GM18858 (cell line): ENCODE measurements at regions not wholly inside any gene's neighbourhood (a gene's known extent, or its start where the extent isn't known, plus 50 kb on each side); places are given as distances from the start of the nearest gene placed in this dataset.
A peak's percentile ranks its signal among the peaks of the same experiment; 100 is the strongest.

Experiments
- ATAC-seq: cut with Tn5 transposase; IDR thresholded peaks from one replicate; pipeline ENCODE4 v1.9.1; 2021; ENCODE audit not compliant: unreplicated experiment

DNA sequence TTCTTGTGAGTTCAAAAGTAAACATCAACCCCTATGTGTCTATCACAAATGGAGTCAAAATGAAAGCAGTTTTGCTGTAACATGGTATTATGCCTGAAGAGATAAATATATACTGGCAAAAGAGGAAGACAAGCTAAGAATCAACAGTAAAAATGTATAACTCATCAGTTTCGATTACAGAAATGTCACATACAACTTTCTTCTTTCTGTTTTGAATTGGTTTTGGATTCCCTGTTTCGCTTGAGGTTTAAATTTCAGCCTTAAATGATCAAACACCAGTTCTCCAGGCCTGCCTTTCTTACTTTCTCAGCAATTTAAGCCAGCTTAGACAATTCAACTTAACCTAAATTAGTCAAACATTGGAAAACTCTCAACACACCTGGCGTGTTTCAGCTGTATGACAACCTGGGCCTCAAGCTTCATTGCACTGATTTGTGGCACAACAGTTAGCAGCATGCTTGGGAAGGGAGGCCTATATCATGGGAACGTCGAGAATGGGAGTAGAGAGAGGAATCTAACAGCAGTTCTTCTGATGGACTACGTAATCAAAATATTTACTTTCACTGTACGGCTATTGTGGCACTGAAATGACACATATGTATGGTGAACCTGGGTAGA lies 51.9 kb upstream of the MARCKS start:
- peak; percentile 85 for ATAC-seq

DNA sequence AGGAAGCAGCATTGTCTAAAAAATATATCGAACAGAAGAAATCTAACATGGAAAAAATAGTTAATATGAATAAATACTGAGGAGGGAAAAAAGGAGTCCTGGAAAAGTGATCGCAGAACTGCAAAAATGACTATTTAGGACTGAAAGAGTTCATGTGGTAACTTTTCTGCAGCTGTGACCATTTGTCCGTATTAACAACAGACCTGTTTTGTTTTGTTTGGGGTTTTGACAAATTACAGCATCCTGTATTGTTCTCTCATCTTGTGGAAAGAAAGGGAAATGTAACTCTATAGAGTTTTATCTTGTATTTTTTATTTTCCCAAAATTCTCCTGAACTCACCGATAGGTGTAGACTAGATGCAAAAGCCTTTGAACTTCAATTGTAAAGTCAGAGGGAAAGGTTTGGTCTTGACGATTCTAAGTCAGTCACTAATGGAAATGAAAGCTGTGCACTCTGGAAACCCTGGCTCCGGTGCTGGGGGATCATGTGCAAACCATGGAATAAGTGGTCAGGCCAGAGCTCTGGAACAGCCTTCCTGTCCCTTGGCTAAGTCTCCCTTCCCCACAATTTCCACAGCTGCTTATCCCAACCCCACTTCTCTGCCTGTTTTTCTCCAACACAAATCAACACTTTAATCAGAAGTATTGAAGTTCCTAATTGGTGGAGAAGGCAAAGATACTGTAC lies 51.2 kb upstream of the MARCKS start:
- no peak for ATAC-seq
